Keratinocyte (primary cell): ENCODE measurements at regions not wholly inside any gene's neighbourhood (a gene's known extent, or its start where the extent isn't known, plus 50 kb on each side); places are given as distances from the start of the nearest gene placed in this dataset.

ENCODE experiments used
- DNase-seq: peaks from one replicate; pipeline ENCODE4 v3.0.0-alpha.2; 2011; ENCODE audit warnings: low read depth, missing footprints, low spot score
- FAIRE-seq: peaks from 2 replicates; lab custom pipeline; 2011; peaks lifted over from hg19 to GRCh38; lab: Jason Lieb, UNC
- H2AFZ ChIP-seq: 2 replicates; pipeline ENCODE4 v1.6.0; 2012; ENCODE audit warnings: low read length, control low read depth, inconsistent platforms; ENCODE audit not compliant: control insufficient read depth
- H3K27ac ChIP-seq: 2 replicates; pipeline ENCODE4 v1.5.1; 2011; ENCODE audit warnings: low read length; ENCODE audit not compliant: control insufficient read depth, insufficient read depth
- H3K27me3 ChIP-seq: 3 replicates; pipeline ENCODE4 v1.6.0; 2011; ENCODE audit warnings: low read length; ENCODE audit not compliant: control insufficient read depth, insufficient read depth; ENCODE audit errors: extremely low read depth
- H3K36me3 ChIP-seq, 2 experiments: 2 replicates in 1 of 2; 3 replicates in 1 of 2; pipeline ENCODE4 v1.5.1; 2011; ENCODE audit warnings: low read length in 2 of 2, mild to moderate bottlenecking in 1 of 2; ENCODE audit not compliant: control insufficient read depth in 2 of 2, insufficient read depth in 2 of 2; ENCODE audit errors: extremely low read depth in 1 of 2
- H3K4me1 ChIP-seq: 3 replicates; pipeline ENCODE4 v1.5.1; 2011; ENCODE audit warnings: low read length; ENCODE audit not compliant: control insufficient read depth, insufficient read depth; ENCODE audit errors: extremely low read depth
- H3K4me2 ChIP-seq: 3 replicates; pipeline ENCODE4 v1.6.0; 2011; ENCODE audit warnings: low read depth, low read length; ENCODE audit not compliant: control insufficient read depth, insufficient read depth; ENCODE audit errors: extremely low read depth
- H3K4me3 ChIP-seq, 3 experiments: fragments of 200-600 bp in 1 of 3; sonication (generic) in 1 of 3; 2 replicates in 2 of 3; 3 replicates in 1 of 3; pipeline ENCODE4 v1.5.1; 2011 to 2016; ENCODE audit warnings: low read length in 3 of 3, mild to moderate bottlenecking in 3 of 3, control low read depth in 2 of 3, inconsistent platforms in 1 of 3, low read depth in 1 of 3, mixed read lengths in 1 of 3, mixed run types in 1 of 3, moderate library complexity in 1 of 3; ENCODE audit not compliant: control insufficient read depth in 2 of 3, insufficient read depth in 2 of 3; ENCODE audit errors: extremely low read depth in 1 of 3
- H3K79me2 ChIP-seq: 2 replicates; pipeline ENCODE4 v1.6.0; 2012; ENCODE audit warnings: low read length; ENCODE audit not compliant: control insufficient read depth, insufficient read depth
- H3K9ac ChIP-seq: 3 replicates; pipeline ENCODE4 v1.6.0; 2011; ENCODE audit warnings: low read length; ENCODE audit not compliant: control insufficient read depth, insufficient read depth; ENCODE audit errors: extremely low read depth
- H3K9me1 ChIP-seq: 3 replicates; pipeline ENCODE4 v1.6.0; 2011; ENCODE audit warnings: low read length; ENCODE audit not compliant: control insufficient read depth, insufficient read depth; ENCODE audit errors: extremely low read depth
- H3K9me3 ChIP-seq: 2 replicates; pipeline ENCODE4 v1.5.1; 2012; ENCODE audit warnings: low read depth, low read length; ENCODE audit not compliant: control insufficient read depth
- H4K20me1 ChIP-seq: 3 replicates; pipeline ENCODE4 v1.6.0; 2011; ENCODE audit warnings: low read length; ENCODE audit not compliant: control insufficient read depth, insufficient read depth; ENCODE audit errors: extremely low read depth
- CTCF ChIP-seq, 3 experiments: IDR thresholded peaks in 1 of 3; conservative IDR thresholded peaks in 1 of 3; optimal IDR thresholded peaks in 1 of 3; 2 replicates in 2 of 3; 3 replicates in 1 of 3; pipeline versions ENCODE3 to v1.5.1; 2011; ENCODE audit warnings: low read length in 3 of 3, mild to moderate bottlenecking in 3 of 3, moderate library complexity in 2 of 3, control low read depth in 1 of 3, inconsistent platforms in 1 of 3; ENCODE audit not compliant: insufficient read depth in 2 of 3; ENCODE audit errors: extremely low read depth in 1 of 3
- EZH2 ChIP-seq: IDR thresholded peaks from one replicate; pipeline ENCODE4 v1.6.1; 2012; ENCODE audit warnings: inconsistent platforms, mild to moderate bottlenecking, low read length, moderate library complexity
- dilution Hi-C: fragments of 300-500 bp; cut with MboI; formaldehyde crosslinking; loops from one replicate; pipeline ENCODE4 v1.7.0; 2020; ENCODE audit warnings: low sequenced_read_pairs; ENCODE audit not compliant: extremely low pct_ligation_motif_present

GRCh38 chr5:143953851-143954250 is 141.9 kb downstream of the HMHB1 start:
- Histone ChIP-seq H3K4me1 (no peaks in the 10 kb centered on the region), H3K9me3 (no peaks in the 10 kb centered on the region), H2AFZ (no peak overlapping the region), H3K36me3 (no peaks in the 10 kb centered on the region), H4K20me1 (no peaks in the 10 kb centered on the region), H3K9ac (no peak overlapping the region), H3K27ac (no peak overlapping the region), H3K4me2 (no peak overlapping the region), H3K9me1 (no peaks in the 10 kb centered on the region), H3K27me3 (no peaks in the 10 kb centered on the region), H3K4me3 (no peak overlapping the region), H3K79me2 (no peaks in the 10 kb centered on the region)
- dilution Hi-C loops: no loop called here
- no peak for FAIRE-seq
- no peak for TF ChIP-seq CTCF (optimal IDR thresholded peaks at IDR 0.05 in 1 of 3, IDR thresholded peaks at IDR 0.05 in 1 of 3, conservative IDR thresholded peaks at IDR 0.05 in 1 of 3; ENCODE audit: extremely low read depth in 1 of 3, insufficient read depth in 2 of 3, low read length in 3 of 3)
- TF ChIP-seq EZH2: no peak
- DNase-seq: no peak

GRCh38 chr5:143955141-143955540 is 143.2 kb downstream of the HMHB1 start:
- H3K27me3 ChIP-seq: no peaks in the 10 kb centered on the region
- FAIRE-seq: no peak
- no peak for TF ChIP-seq CTCF (optimal IDR thresholded peaks at IDR 0.05 in 1 of 3, IDR thresholded peaks at IDR 0.05 in 1 of 3, conservative IDR thresholded peaks at IDR 0.05 in 1 of 3; ENCODE audit: extremely low read depth in 1 of 3, insufficient read depth in 2 of 3, low read length in 3 of 3)
- no peaks in the 10 kb centered on the region for H3K4me1 ChIP-seq
- no peaks in the 10 kb centered on the region for H3K79me2 ChIP-seq
- H3K4me2 ChIP-seq: no peak overlapping the region
- dilution Hi-C loops: no loop called here
- H3K4me3 ChIP-seq: no peak overlapping the region
- no peak overlapping the region for H3K27ac ChIP-seq
- no peaks in the 10 kb centered on the region for H3K36me3 ChIP-seq
- H3K9me1 ChIP-seq: no peaks in the 10 kb centered on the region
- H3K9ac ChIP-seq: no peak overlapping the region
- H4K20me1 ChIP-seq: no peaks in the 10 kb centered on the region
- H3K9me3 ChIP-seq: no peaks in the 10 kb centered on the region
- no peak for DNase-seq
- no peak overlapping the region for H2AFZ ChIP-seq
